ENCODE measurements at regions not wholly inside any gene's neighbourhood (a gene's known extent, or its start where the extent isn't known, plus 50 kb on each side); places are given as distances from the start of the nearest gene placed in this dataset.

GRCh38 chr18:28512357-28512756, 335.4 kb upstream of the CDH2 start:
- intact Hi-C loops (cut with micrococcal nuclease; ENCODE audit: unreplicated experiment), result no loop called here
- Histone ChIP-seq H3K36me3 (ENCODE audit: insufficient read depth, low read length, poor library complexity, severe bottlenecking) (no peaks in the 10 kb centered on the region), H3K27ac (ENCODE audit: low read depth, low read length, poor library complexity, severe bottlenecking) (no peak overlapping the region), H3K27me3 (replicated peaks; ENCODE audit: insufficient read depth, low read depth, low read length, poor library complexity) (no peaks in the 10 kb centered on the region), H3K4me1 (ENCODE audit: insufficient read depth, low read length, poor library complexity, severe bottlenecking) (no peaks in the 10 kb centered on the region), H3K4me3 (ENCODE audit: low read depth, low read length, poor library complexity, severe bottlenecking) (no peak overlapping the region), H3K9me3 (ENCODE audit: low read depth, low read length, poor library complexity, severe bottlenecking) (no peaks in the 10 kb centered on the region)
- TF ChIP-seq EZH2 (IDR thresholded peaks at IDR 0.05; ENCODE audit: borderline replicate concordance, low read depth, low read length, poor library complexity, severe bottlenecking) (no peak), CTCF (conservative IDR thresholded peaks at IDR 0.05; ENCODE audit: low read depth, low read length) (no peak)
- CTCF ChIA-PET, result no interaction called here
- no peak for DNase-seq (ENCODE audit: low spot score)
- POLR2A ChIA-PET (ENCODE audit: low non-redundant PET), result no interaction called here
- BruUV-seq (replicated peaks), result no TSS peak

DNA sequence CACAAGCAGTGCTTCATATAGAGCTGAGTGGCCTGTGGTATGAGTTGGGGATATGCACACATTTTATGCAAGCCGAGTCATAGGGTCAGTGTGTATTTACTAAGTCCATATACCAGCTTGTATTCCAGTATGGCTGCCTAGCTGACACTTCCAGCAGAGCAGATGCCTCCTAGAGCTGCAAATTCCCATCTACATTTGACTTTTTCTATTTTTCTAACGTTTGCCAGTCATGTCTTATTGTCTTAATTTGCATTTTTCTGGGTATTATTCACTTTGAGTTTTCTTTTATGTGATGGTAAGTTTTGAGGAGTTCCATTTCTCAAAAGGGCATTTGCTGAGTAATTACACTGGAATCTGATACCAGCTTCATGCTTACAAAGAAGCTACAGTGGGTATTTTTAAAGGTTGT, 334.5 kb upstream of the CDH2 start:
- POLR2A ChIA-PET (ENCODE audit: low non-redundant PET), result no interaction called here
- TF ChIP-seq EZH2 (IDR thresholded peaks at IDR 0.05; ENCODE audit: borderline replicate concordance, low read depth, low read length, poor library complexity, severe bottlenecking), result no peak
- TF ChIP-seq CTCF (conservative IDR thresholded peaks at IDR 0.05; ENCODE audit: low read depth, low read length), result no peak
- no peaks in the 10 kb centered on the region for H3K27me3 ChIP-seq (replicated peaks; ENCODE audit: insufficient read depth, low read depth, low read length, poor library complexity)
- no peaks in the 10 kb centered on the region for H3K9me3 ChIP-seq (ENCODE audit: low read depth, low read length, poor library complexity, severe bottlenecking)
- no peaks in the 10 kb centered on the region for H3K4me1 ChIP-seq (ENCODE audit: insufficient read depth, low read length, poor library complexity, severe bottlenecking)
- no TSS peak for BruUV-seq (replicated peaks)
- DNase-seq (ENCODE audit: low spot score), result no peak
- intact Hi-C loops (cut with micrococcal nuclease; ENCODE audit: unreplicated experiment), result no loop called here
- H3K27ac ChIP-seq (ENCODE audit: low read depth, low read length, poor library complexity, severe bottlenecking), result no peak overlapping the region
- H3K36me3 ChIP-seq (ENCODE audit: insufficient read depth, low read length, poor library complexity, severe bottlenecking), result no peaks in the 10 kb centered on the region
- H3K4me3 ChIP-seq (ENCODE audit: low read depth, low read length, poor library complexity, severe bottlenecking), result no peak overlapping the region
- CTCF ChIA-PET, result no interaction called here

DNA sequence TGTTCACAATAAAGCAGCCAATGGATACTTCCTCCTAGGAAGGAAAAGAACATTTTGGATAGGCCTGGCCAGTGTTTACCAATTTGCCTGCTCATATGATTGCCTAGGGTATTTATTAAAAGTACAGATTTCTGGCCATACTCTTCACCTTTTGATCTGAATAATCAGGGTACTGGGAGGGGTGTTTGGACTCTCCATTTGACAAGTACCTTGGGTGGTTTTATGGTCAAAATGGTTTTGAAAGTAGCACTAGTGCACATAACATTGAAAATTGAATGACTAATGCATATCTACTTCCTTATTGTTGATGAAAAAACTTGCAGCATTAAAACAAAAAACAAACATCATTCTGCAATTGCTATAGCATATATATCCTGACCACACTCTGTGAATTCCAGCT, 333.3 kb upstream of the CDH2 start:
- no peak for DNase-seq (ENCODE audit: low spot score)
- Histone ChIP-seq H3K9me3 (ENCODE audit: low read depth, low read length, poor library complexity, severe bottlenecking) (no peaks in the 10 kb centered on the region), H3K4me1 (ENCODE audit: insufficient read depth, low read length, poor library complexity, severe bottlenecking) (no peaks in the 10 kb centered on the region), H3K27me3 (replicated peaks; ENCODE audit: insufficient read depth, low read depth, low read length, poor library complexity) (no peaks in the 10 kb centered on the region), H3K4me3 (ENCODE audit: low read depth, low read length, poor library complexity, severe bottlenecking) (no peak overlapping the region), H3K27ac (ENCODE audit: low read depth, low read length, poor library complexity, severe bottlenecking) (no peak overlapping the region), H3K36me3 (ENCODE audit: insufficient read depth, low read length, poor library complexity, severe bottlenecking) (no peaks in the 10 kb centered on the region)
- intact Hi-C loops (cut with micrococcal nuclease; ENCODE audit: unreplicated experiment), result no loop called here
- no peak for TF ChIP-seq EZH2 (IDR thresholded peaks at IDR 0.05; ENCODE audit: borderline replicate concordance, low read depth, low read length, poor library complexity, severe bottlenecking)
- TF ChIP-seq CTCF (conservative IDR thresholded peaks at IDR 0.05; ENCODE audit: low read depth, low read length), result no peak
- POLR2A ChIA-PET (ENCODE audit: low non-redundant PET), result no interaction called here
- CTCF ChIA-PET, result no interaction called here
- no TSS peak for BruUV-seq (replicated peaks)

Measured in A673 (cell line).